ENCODE measurements at regions not wholly inside any gene's neighbourhood (a gene's known extent, or its start where the extent isn't known, plus 50 kb on each side); places are given as distances from the start of the nearest gene placed in this dataset.

- no TSS peak for BruUV-seq (replicated peaks)
- dilution Hi-C loops (cut with MboI; ENCODE audit: extremely low pct_ligation_motif_present, low sequenced_read_pairs): no loop called here
These were observed 898.7 kb downstream of the TMEM182 start for GRCh38 chr2:103660519-103660918.

More at GRCh38 chr2:103660519-103660918, 898.7 kb downstream of the TMEM182 start:
- intact Hi-C loops (cut with micrococcal nuclease): no loop called here
- DNase-seq (ENCODE audit: low read depth, low spot score): no peak
- H3K9ac ChIP-seq (replicated peaks; ENCODE audit: extremely low read depth, insufficient read depth, low read length): no peak overlapping the region
- H3K9me3 ChIP-seq (replicated peaks; ENCODE audit: control insufficient read depth, insufficient read depth, low read length): no peaks in the 10 kb centered on the region
- no peaks in the 10 kb centered on the region for H4K20me1 ChIP-seq (replicated peaks; ENCODE audit: control insufficient read depth, extremely low read depth, insufficient read depth, low read length)
- CTCF ChIA-PET: no interaction called here
- no peaks in the 10 kb centered on the region for H3K36me3 ChIP-seq (ENCODE audit: control insufficient read depth in 2 of 2, extremely low read depth in 1 of 2, insufficient read depth in 2 of 2, low read length in 2 of 2)
- H3K27me3 ChIP-seq (ENCODE audit: control insufficient read depth in 2 of 2, insufficient read depth in 2 of 2, low read length in 2 of 2): no peaks in the 10 kb centered on the region
- POLR2A ChIA-PET: no interaction called here
- H3K79me2 ChIP-seq (ENCODE audit: control insufficient read depth, insufficient read depth, low read length): no peaks in the 10 kb centered on the region
- no peaks in the 10 kb centered on the region for H3K4me1 ChIP-seq (ENCODE audit: control insufficient read depth, extremely low read depth, insufficient read depth, low read length)
- FAIRE-seq: no peak
- H3K4me3 ChIP-seq (replicated peaks in 1 of 3; ENCODE audit: insufficient read depth in 1 of 3, low read depth in 1 of 3, low read length in 3 of 3): no peak overlapping the region
- H3K27ac ChIP-seq (ENCODE audit: insufficient read depth, low read depth, low read length): no peak overlapping the region
- no peak overlapping the region for H3K4me2 ChIP-seq (ENCODE audit: insufficient read depth, low read length)
- H2AFZ ChIP-seq (ENCODE audit: low read depth, low read length): no peak overlapping the region
- H3K9me1 ChIP-seq (replicated peaks; ENCODE audit: control insufficient read depth, extremely low read depth, insufficient read depth, low read length): no peaks in the 10 kb centered on the region
- no peak for TF ChIP-seq POLR2A (IDR thresholded peaks at IDR 0.05; ENCODE audit: low read depth, low read length)
- no peak for TF ChIP-seq EZH2 (IDR thresholded peaks at IDR 0.05; ENCODE audit: borderline replicate concordance, low read depth, low read length, severe bottlenecking)
- TF ChIP-seq POLR2AphosphoS5 (IDR thresholded peaks at IDR 0.05; ENCODE audit: insufficient read depth, low read depth, low read length): no peak
- no peak for TF ChIP-seq JUN (IDR thresholded peaks at IDR 0.05; ENCODE audit: borderline replicate concordance, insufficient read depth, insufficient read length, low read depth)
- TF ChIP-seq FOS (IDR thresholded peaks at IDR 0.05; ENCODE audit: borderline replicate concordance, insufficient read depth, low read length): no peak
- TF ChIP-seq MAX (IDR thresholded peaks at IDR 0.05; ENCODE audit: insufficient read depth, insufficient read length): no peak
- no peak for TF ChIP-seq CTCF (IDR thresholded peaks at IDR 0.05; ENCODE audit: extremely low read depth in 1 of 2, insufficient read depth in 1 of 2, low read depth in 1 of 2, low read length in 2 of 2)

Data from endothelial cell of umbilical vein (primary cell).